SK-N-MC (cell line): ENCODE measurements at regions not wholly inside any gene's neighbourhood (a gene's known extent, or its start where the extent isn't known, plus 50 kb on each side); places are given as distances from the start of the nearest gene placed in this dataset.

Experiments
- EZH2 ChIP-seq: fragments of 200-600 bp; sonication (generic); IDR thresholded peaks from one replicate; pipeline ENCODE4 v1.6.1; 2017; ENCODE audit warnings: antibody characterized with exemption
- FOXP2 ChIP-seq: optimal IDR thresholded peaks from 2 replicates; pipeline ENCODE3; 2011; ENCODE audit warnings: mild to moderate bottlenecking, moderate library complexity; ENCODE audit not compliant: insufficient read depth; ENCODE audit errors: extremely low read length, control extremely low read depth
- POLR2AphosphoS5 ChIP-seq: IDR thresholded peaks from 2 replicates; pipeline ENCODE4 v1.6.1; 2012; ENCODE audit warnings: mild to moderate bottlenecking, low read depth, low read length, borderline replicate concordance

DNA sequence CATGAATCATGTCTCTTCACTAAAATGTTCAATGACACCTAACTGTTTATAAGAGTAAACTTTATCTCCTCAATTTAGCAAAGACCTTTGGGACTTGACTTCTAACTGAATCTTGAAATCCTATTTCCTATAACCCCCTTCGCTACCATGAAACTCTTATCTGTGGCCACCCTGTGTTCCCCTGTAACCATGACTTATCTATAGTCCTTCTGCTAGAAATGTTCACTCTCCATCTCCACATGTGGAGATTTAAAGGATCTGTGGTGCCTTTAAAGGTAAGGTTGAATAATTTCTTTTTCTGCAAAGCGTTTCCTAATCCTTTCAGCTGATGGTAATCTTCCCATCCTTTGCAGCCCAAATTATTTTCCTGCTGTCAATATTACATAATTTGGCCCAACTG is 436.3 kb upstream of the RUNX1 start:
- TF ChIP-seq EZH2 (no peak), POLR2AphosphoS5 (no peak), FOXP2 (no peak)
